K562 (cell line): ENCODE measurements at regions not wholly inside any gene's neighbourhood (a gene's known extent, or its start where the extent isn't known, plus 50 kb on each side); places are given as distances from the start of the nearest gene placed in this dataset.

Experiments
- ELF4 ChIP-seq: fragments of 450-650 bp; formaldehyde crosslinking; IDR thresholded peaks from 2 replicates; pipeline ENCODE4 v1.4.0; 2022; ENCODE audit warnings: missing genetic modification characterization
- EP400 ChIP-seq: fragments of 450-650 bp; IDR thresholded peaks from 2 replicates; pipeline ENCODE4 v1.6.1; 2017; ENCODE audit warnings: antibody characterized with exemption, mild to moderate bottlenecking, moderate library complexity
- FOS ChIP-seq: IDR thresholded peaks from 3 replicates; pipeline ENCODE4 v1.6.1; 2011; ENCODE audit not compliant: insufficient read length; ENCODE audit errors: extremely low read depth
- HDAC6 ChIP-seq: IDR thresholded peaks from 2 replicates; pipeline ENCODE4 v1.6.1; 2012; ENCODE audit warnings: low read depth, mild to moderate bottlenecking, control low read depth, inconsistent platforms, low read length, moderate library complexity
- HOXB6 ChIP-seq: fragments of 250-450 bp; sonication (Bioruptor Pico); IDR thresholded peaks from 2 replicates; pipeline ENCODE4 v1.5.1; 2022; ENCODE audit warnings: mild to moderate bottlenecking, borderline replicate concordance
- MYBL2 ChIP-seq, 2 experiments: fragments of 450-650 bp in 1 of 2; sonication (generic) in 1 of 2; formaldehyde crosslinking in 1 of 2; IDR thresholded peaks; 2 replicates each; pipeline versions ENCODE4 v1.6.1 to v1.8.1; 2017 to 2022; ENCODE audit warnings: borderline replicate concordance in 1 of 2, inconsistent platforms in 1 of 2, low read depth in 1 of 2, mild to moderate bottlenecking in 1 of 2, missing genetic modification reagents in 1 of 2, moderate library complexity in 1 of 2
- NR2C1 ChIP-seq, 2 experiments: fragments of 450-650 bp; IDR thresholded peaks; 2 replicates each; pipeline ENCODE4 v1.6.1; 2017; ENCODE audit warnings: mild to moderate bottlenecking in 2 of 2, antibody characterized with exemption in 1 of 2, inconsistent platforms in 1 of 2, missing compliant biosample characterization in 1 of 2, missing genetic modification characterization in 1 of 2
- POLR3G ChIP-seq: IDR thresholded peaks from 2 replicates; pipeline ENCODE4 v1.6.1; 2011; ENCODE audit not compliant: insufficient read length, insufficient replicate concordance; ENCODE audit errors: extremely low read depth
- RBM15 ChIP-seq: fragments of 200-400 bp; formaldehyde crosslinking; IDR thresholded peaks from 2 replicates; pipeline ENCODE4 v1.6.1; 2018; ENCODE audit warnings: mild to moderate bottlenecking, low read length, moderate library complexity; ENCODE audit not compliant: insufficient read depth
- SIN3B ChIP-seq: fragments of 450-650 bp; IDR thresholded peaks from 2 replicates; pipeline ENCODE4 v1.6.1; 2017; ENCODE audit warnings: low read depth, mild to moderate bottlenecking, moderate library complexity
- SIX5 ChIP-seq, 2 experiments: IDR thresholded peaks; 2 replicates each; pipeline ENCODE4 v1.6.1; 2011; ENCODE audit warnings: low read length in 2 of 2, borderline replicate concordance in 1 of 2, low read depth in 1 of 2, mild to moderate bottlenecking in 1 of 2, moderate library complexity in 1 of 2; ENCODE audit not compliant: insufficient read depth in 1 of 2
- SMC3 ChIP-seq: conservative IDR thresholded peaks from 2 replicates; pipeline ENCODE4 v1.6.1; 2011; ENCODE audit warnings: low read depth, low read length, improper control_type of control experiment; ENCODE audit not compliant: insufficient read depth
- TCF7 ChIP-seq: sonication (generic); IDR thresholded peaks from 2 replicates; pipeline ENCODE4 v1.6.1; 2016; ENCODE audit warnings: antibody characterized with exemption, borderline replicate concordance
- TGIF2 ChIP-seq: sonication (generic); formaldehyde crosslinking; IDR thresholded peaks from 2 replicates; pipeline ENCODE4 v1.8.1; 2022; ENCODE audit warnings: mild to moderate bottlenecking, missing genetic modification reagents, moderate library complexity
- ZNF253 ChIP-seq: fragments of 250-450 bp; sonication (Bioruptor Pico); conservative IDR thresholded peaks from 2 replicates; pipeline ENCODE4 v1.6.1; 2021; ENCODE audit warnings: mild to moderate bottlenecking
- ZNF551 ChIP-seq: fragments of 250-450 bp; sonication (Bioruptor Pico); IDR thresholded peaks from 2 replicates; pipeline ENCODE4 v1.5.0; 2021; ENCODE audit warnings: mild to moderate bottlenecking, moderate library complexity
- ZNF77 ChIP-seq: fragments of 250-450 bp; sonication (Bioruptor Pico); IDR thresholded peaks from 2 replicates; pipeline ENCODE4 v1.5.0; 2020
- TF ChIP-seq, protein P1 (sequence below): fragments of 250-450 bp; sonication (Bioruptor Pico); IDR thresholded peaks from 2 replicates; pipeline ENCODE4 v1.5.0; 2020; ENCODE audit warnings: mild to moderate bottlenecking
- TF ChIP-seq, protein P2 (sequence below): sonication (generic); formaldehyde crosslinking; IDR thresholded peaks from 2 replicates; pipeline ENCODE4 v1.5.0; 2020; ENCODE audit warnings: missing genetic modification reagents
- TF ChIP-seq, protein P3 (sequence below), 2 experiments: fragments of 450-650 bp in 1 of 2; sonication (generic) in 1 of 2; formaldehyde crosslinking in 1 of 2; IDR thresholded peaks in 1 of 2; conservative IDR thresholded peaks in 1 of 2; 2 replicates each; pipeline versions ENCODE4 v1.6.1 to v1.8.1; 2016 to 2023; ENCODE audit warnings: mild to moderate bottlenecking in 2 of 2, moderate library complexity in 2 of 2, inconsistent platforms in 1 of 2, missing genetic modification reagents in 1 of 2
- TF ChIP-seq, protein P4 (sequence below): fragments of 450-650 bp; IDR thresholded peaks from 2 replicates; pipeline ENCODE4 v1.6.1; 2017; ENCODE audit warnings: mild to moderate bottlenecking, moderate library complexity
- TF ChIP-seq, protein P5 (sequence below): fragments of 250-450 bp; sonication (Bioruptor Pico); IDR thresholded peaks from 2 replicates; pipeline ENCODE4 v1.5.0; 2021

DNA sequence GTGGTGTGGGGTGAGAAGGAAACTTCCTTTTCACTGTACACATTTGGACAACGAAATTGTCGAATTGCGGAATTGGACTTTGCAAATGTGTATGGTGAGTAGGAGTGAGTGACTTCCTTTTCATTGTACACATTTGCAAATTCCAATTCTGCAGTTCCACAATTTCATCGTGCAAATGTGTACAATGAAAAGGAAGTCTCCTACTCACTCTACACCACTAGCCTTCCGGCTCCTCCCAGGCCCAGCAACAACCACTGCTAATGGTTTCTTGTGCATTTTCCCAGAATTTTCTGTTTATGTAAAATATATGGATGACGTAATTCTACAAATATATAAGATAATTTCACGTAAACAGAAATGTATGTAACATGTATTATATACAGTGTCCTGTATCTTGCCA is 118.5 kb downstream of the ARL4A start (continued):
- TF ChIP-seq, protein P1, sequence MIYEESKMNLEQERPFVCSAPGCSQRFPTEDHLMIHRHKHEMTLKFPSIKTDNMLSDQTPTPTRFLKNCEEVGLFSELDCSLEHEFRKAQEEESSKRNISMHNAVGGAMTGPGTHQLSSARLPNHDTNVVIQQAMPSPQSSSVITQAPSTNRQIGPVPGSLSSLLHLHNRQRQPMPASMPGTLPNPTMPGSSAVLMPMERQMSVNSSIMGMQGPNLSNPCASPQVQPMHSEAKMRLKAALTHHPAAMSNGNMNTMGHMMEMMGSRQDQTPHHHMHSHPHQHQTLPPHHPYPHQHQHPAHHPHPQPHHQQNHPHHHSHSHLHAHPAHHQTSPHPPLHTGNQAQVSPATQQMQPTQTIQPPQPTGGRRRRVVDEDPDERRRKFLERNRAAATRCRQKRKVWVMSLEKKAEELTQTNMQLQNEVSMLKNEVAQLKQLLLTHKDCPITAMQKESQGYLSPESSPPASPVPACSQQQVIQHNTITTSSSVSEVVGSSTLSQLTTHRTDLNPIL (CRISPR knock-in tag) = no peak
- TF ChIP-seq, protein P2, sequence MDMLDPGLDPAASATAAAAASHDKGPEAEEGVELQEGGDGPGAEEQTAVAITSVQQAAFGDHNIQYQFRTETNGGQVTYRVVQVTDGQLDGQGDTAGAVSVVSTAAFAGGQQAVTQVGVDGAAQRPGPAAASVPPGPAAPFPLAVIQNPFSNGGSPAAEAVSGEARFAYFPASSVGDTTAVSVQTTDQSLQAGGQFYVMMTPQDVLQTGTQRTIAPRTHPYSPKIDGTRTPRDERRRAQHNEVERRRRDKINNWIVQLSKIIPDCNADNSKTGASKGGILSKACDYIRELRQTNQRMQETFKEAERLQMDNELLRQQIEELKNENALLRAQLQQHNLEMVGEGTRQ (CRISPR knock-in tag) = no peak
- TF ChIP-seq POLR3G (no peak), EP400 (0 out of 2 replicates have a peak, but pooled peaks have one; percentile 26), SIN3B (no peak), RBM15 (no peak), TCF7 (no peak), ZNF77 (CRISPR knock-in tag) (no peak), SIX5 (IDR thresholded peaks at IDR 0.05; ENCODE audit: borderline replicate concordance in 1 of 2, insufficient read depth in 1 of 2, low read depth in 1 of 2, low read length in 2 of 2) (no peak), MYBL2 (IDR thresholded peaks at IDR 0.05; ENCODE audit: low read depth) (0 out of 2 replicates have a peak, but pooled peaks have one; percentile 0), MYBL2 (CRISPR knock-in tag; IDR thresholded peaks at IDR 0.05; ENCODE audit: borderline replicate concordance) (no peak), NR2C1 (IDR thresholded peaks at IDR 0.05) (no peak), NR2C1 (tag; IDR thresholded peaks at IDR 0.05) (peak; percentile 9; the same call in 1 of the 2 replicates), FOS (no peak), HDAC6 (no peak), SMC3 (no peak), TGIF2 (CRISPR knock-in tag) (no peak), ELF4 (CRISPR knock-in tag) (no peak), ZNF253 (CRISPR knock-in tag) (no peak), ZNF551 (no peak), HOXB6 (no peak)
- TF ChIP-seq, protein P3, sequence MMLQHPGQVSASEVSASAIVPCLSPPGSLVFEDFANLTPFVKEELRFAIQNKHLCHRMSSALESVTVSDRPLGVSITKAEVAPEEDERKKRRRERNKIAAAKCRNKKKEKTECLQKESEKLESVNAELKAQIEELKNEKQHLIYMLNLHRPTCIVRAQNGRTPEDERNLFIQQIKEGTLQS (IDR thresholded peaks at IDR 0.05) = peak; percentile 75
- TF ChIP-seq, protein P3 (CRISPR knock-in tag; conservative IDR thresholded peaks at IDR 0.05) = no peak
- TF ChIP-seq, protein P4, sequence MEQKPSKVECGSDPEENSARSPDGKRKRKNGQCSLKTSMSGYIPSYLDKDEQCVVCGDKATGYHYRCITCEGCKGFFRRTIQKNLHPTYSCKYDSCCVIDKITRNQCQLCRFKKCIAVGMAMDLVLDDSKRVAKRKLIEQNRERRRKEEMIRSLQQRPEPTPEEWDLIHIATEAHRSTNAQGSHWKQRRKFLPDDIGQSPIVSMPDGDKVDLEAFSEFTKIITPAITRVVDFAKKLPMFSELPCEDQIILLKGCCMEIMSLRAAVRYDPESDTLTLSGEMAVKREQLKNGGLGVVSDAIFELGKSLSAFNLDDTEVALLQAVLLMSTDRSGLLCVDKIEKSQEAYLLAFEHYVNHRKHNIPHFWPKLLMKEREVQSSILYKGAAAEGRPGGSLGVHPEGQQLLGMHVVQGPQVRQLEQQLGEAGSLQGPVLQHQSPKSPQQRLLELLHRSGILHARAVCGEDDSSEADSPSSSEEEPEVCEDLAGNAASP = no peak
- TF ChIP-seq, protein P5, sequence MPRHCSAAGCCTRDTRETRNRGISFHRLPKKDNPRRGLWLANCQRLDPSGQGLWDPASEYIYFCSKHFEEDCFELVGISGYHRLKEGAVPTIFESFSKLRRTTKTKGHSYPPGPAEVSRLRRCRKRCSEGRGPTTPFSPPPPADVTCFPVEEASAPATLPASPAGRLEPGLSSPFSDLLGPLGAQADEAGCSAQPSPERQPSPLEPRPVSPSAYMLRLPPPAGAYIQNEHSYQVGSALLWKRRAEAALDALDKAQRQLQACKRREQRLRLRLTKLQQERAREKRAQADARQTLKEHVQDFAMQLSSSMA (CRISPR knock-in tag) = no peak
